ENCODE measurements at regions not wholly inside any gene's neighbourhood (a gene's known extent, or its start where the extent isn't known, plus 50 kb on each side); places are given as distances from the start of the nearest gene placed in this dataset.

GRCh38 chr16:79303959-79304387, 296.6 kb downstream of the MAF start:
- TF ChIP-seq GATA3 (IDR thresholded peaks at IDR 0.05; ENCODE audit: low read depth, low read length) (no peak), GATA2 (IDR thresholded peaks at IDR 0.05; ENCODE audit: low read depth, low read length) (no peak)
